GM12878 (cell line): ENCODE measurements at regions not wholly inside any gene's neighbourhood (a gene's known extent, or its start where the extent isn't known, plus 50 kb on each side); places are given as distances from the start of the nearest gene placed in this dataset.

ENCODE experiments used
- ATAC-seq: fragments of 200-7000 bp; cut with Tn5 transposase; 3 replicates; pipeline ENCODE4 v1.9.1; 2020; ENCODE audit warnings: mild to moderate bottlenecking, moderate library complexity
- BruUV-seq: library from RNA; stranded (reverse); fragments of 400-500 nt; replicated peaks from 2 replicates; lab custom pipeline; 2021; lab: Mats Ljungman, UMichigan
- CTCF ChIA-PET: fragments of 300-600 bp; sonication (Branson Sonifier 250); formaldehyde crosslinking; extraction: SDS; loops from one replicate; lab custom pipeline; 2021; ENCODE audit warnings: inconsistent platforms; lab: Yijun Ruan, JAX
- POLR2A ChIA-PET: fragments of 350-600 bp; formaldehyde crosslinking; extraction: SDS; loops from one replicate; lab custom pipeline; 2021; ENCODE audit warnings: inconsistent platforms; lab: Charles Lee
- RAD21 ChIA-PET: fragments of 300-600 bp; sonication (Branson Sonifier 250); formaldehyde crosslinking; loops from one replicate; lab custom pipeline; 2023; ENCODE audit warnings: antibody characterized with exemption; ENCODE audit not compliant: unreplicated experiment; lab: Charles Lee
- SMC1A ChIA-PET: fragments of 300-600 bp; sonication (Branson Sonifier 250); formaldehyde crosslinking; loops from one replicate; lab custom pipeline; 2023; ENCODE audit not compliant: unreplicated experiment, uncharacterized antibody; lab: Charles Lee
- DNase-seq: peaks from one replicate; pipeline ENCODE4 v3.0.0-alpha.2; 2011; ENCODE audit warnings: low read depth, low spot score
- FAIRE-seq: peaks from 3 replicates; lab custom pipeline; 2011; peaks lifted over from hg19 to GRCh38; lab: Jason Lieb, UNC
- H2AFZ ChIP-seq: 2 replicates; pipeline ENCODE4 v1.6.0; 2011; ENCODE audit warnings: low read depth, low read length, control low read depth; ENCODE audit not compliant: control insufficient read depth
- H3K27ac ChIP-seq: 2 replicates; pipeline ENCODE4 v1.5.1; 2011; ENCODE audit warnings: control low read depth; ENCODE audit not compliant: control insufficient read depth, insufficient read depth
- H3K27me3 ChIP-seq, 2 experiments: replicated peaks in 1 of 2; 2 replicates each; pipeline versions ENCODE4 v1.6.0 to v1.6.1; 2011; ENCODE audit warnings: low read length in 1 of 2; ENCODE audit not compliant: control insufficient read depth in 2 of 2, insufficient read depth in 2 of 2
- H3K36me3 ChIP-seq, 2 experiments: 2 replicates each; pipeline ENCODE4 v1.5.1; 2011; ENCODE audit warnings: low read length in 1 of 2; ENCODE audit not compliant: control insufficient read depth in 2 of 2, insufficient read depth in 2 of 2
- H3K4me1 ChIP-seq: 2 replicates; pipeline ENCODE4 v1.6.1; 2011; ENCODE audit warnings: mild to moderate bottlenecking, low read length, moderate library complexity, mixed read lengths; ENCODE audit not compliant: control insufficient read depth, insufficient read depth
- H3K4me2 ChIP-seq: 2 replicates; pipeline ENCODE4 v1.6.0; 2011; ENCODE audit warnings: control low read depth; ENCODE audit not compliant: control insufficient read depth, insufficient read depth
- H3K4me3 ChIP-seq: fragments of 200-600 bp; sonication (generic); 2 replicates; pipeline ENCODE4 v1.5.1; 2016
- H3K79me2 ChIP-seq: 2 replicates; pipeline ENCODE4 v1.6.0; 2011; ENCODE audit warnings: low read length; ENCODE audit not compliant: control insufficient read depth, insufficient read depth
- H3K9ac ChIP-seq: 2 replicates; pipeline ENCODE4 v1.8.0; 2011; ENCODE audit warnings: low read length, control low read depth, mixed read lengths; ENCODE audit not compliant: control insufficient read depth, insufficient read depth
- H3K9me3 ChIP-seq: replicated peaks from 3 replicates; pipeline ENCODE4 v1.5.1; 2011; ENCODE audit warnings: mild to moderate bottlenecking, low read length; ENCODE audit not compliant: control insufficient read depth, insufficient read depth
- H4K20me1 ChIP-seq: 2 replicates; pipeline ENCODE4 v1.6.0; 2011; ENCODE audit not compliant: control insufficient read depth, insufficient read depth
- BACH1 ChIP-seq: fragments of 450-650 bp; IDR thresholded peaks from 2 replicates; pipeline ENCODE4 v1.6.1; 2017; ENCODE audit warnings: mild to moderate bottlenecking, borderline replicate concordance
- CBFB ChIP-seq: IDR thresholded peaks from 2 replicates; pipeline ENCODE4 v1.6.1; 2016; ENCODE audit warnings: antibody characterized with exemption, low read depth
- CBX3 ChIP-seq: fragments of 200-600 bp; sonication (generic); IDR thresholded peaks from 2 replicates; pipeline ENCODE4 v1.6.1; 2016; ENCODE audit warnings: low read depth, borderline replicate concordance
- CEBPB ChIP-seq, 2 experiments: fragments of 150-350 bp in 1 of 2; IDR thresholded peaks; 2 replicates each; pipeline ENCODE4 v1.6.1; 2012 to 2014; ENCODE audit warnings: low read depth in 2 of 2, low read length in 2 of 2, borderline replicate concordance in 1 of 2, inconsistent platforms in 1 of 2
- CHD4 ChIP-seq: fragments of 200-600 bp; sonication (generic); IDR thresholded peaks from 2 replicates; pipeline ENCODE4 v1.6.1; 2016; ENCODE audit warnings: mild to moderate bottlenecking
- FOS ChIP-seq: IDR thresholded peaks from 3 replicates; pipeline ENCODE4 v1.6.1; 2011; ENCODE audit warnings: borderline replicate concordance; ENCODE audit not compliant: insufficient read length; ENCODE audit errors: extremely low read depth
- FOXK2 ChIP-seq: fragments of 450-650 bp; IDR thresholded peaks from 2 replicates; pipeline ENCODE4 v1.6.1; 2017; ENCODE audit warnings: mild to moderate bottlenecking, moderate library complexity
- FOXM1 ChIP-seq: IDR thresholded peaks from 2 replicates; pipeline ENCODE4 v1.6.1; 2012; ENCODE audit warnings: low read depth, mild to moderate bottlenecking, inconsistent platforms, low read length, moderate library complexity
- IRF3 ChIP-seq: fragments of 450-650 bp; IDR thresholded peaks from 2 replicates; pipeline ENCODE4 v1.6.1; 2014; ENCODE audit warnings: mild to moderate bottlenecking
- MTA2 ChIP-seq: fragments of 450-650 bp; IDR thresholded peaks from 2 replicates; pipeline ENCODE4 v1.6.1; 2016; ENCODE audit warnings: low read depth, mild to moderate bottlenecking, moderate library complexity
- PBX3 ChIP-seq: IDR thresholded peaks from 2 replicates; pipeline ENCODE4 v1.6.1; 2011; ENCODE audit warnings: mild to moderate bottlenecking, low read depth, low read length, moderate library complexity; ENCODE audit not compliant: insufficient replicate concordance
- RFX5 ChIP-seq: IDR thresholded peaks from 2 replicates; pipeline ENCODE4 v1.6.1; 2011; ENCODE audit warnings: low read depth, low read length, improper control_type of control experiment
- RUNX3 ChIP-seq: IDR thresholded peaks from 2 replicates; pipeline ENCODE4 v1.6.1; 2012; ENCODE audit warnings: low read length, inconsistent platforms
- TCF3 ChIP-seq: IDR thresholded peaks from 2 replicates; pipeline ENCODE4 v1.6.1; 2012; ENCODE audit warnings: low read depth, mild to moderate bottlenecking, low read length, borderline replicate concordance; ENCODE audit not compliant: insufficient read depth
- ZBED1 ChIP-seq: IDR thresholded peaks from 2 replicates; pipeline ENCODE4 v1.6.1; 2016; ENCODE audit warnings: borderline replicate concordance
- ZBTB40 ChIP-seq: fragments of 450-650 bp; IDR thresholded peaks from 2 replicates; pipeline ENCODE4 v1.6.1; 2016; ENCODE audit warnings: mild to moderate bottlenecking, moderate library complexity, borderline replicate concordance
- ZNF622 ChIP-seq: fragments of 450-650 bp; IDR thresholded peaks from 2 replicates; pipeline ENCODE4 v1.6.1; 2017; ENCODE audit warnings: mild to moderate bottlenecking, inconsistent platforms
- WGBS: methylation state at CpG from one replicate; pipeline ENCODE4 v1.1.6; 2016; ENCODE audit warnings: low lambda C conversion rate; ENCODE audit not compliant: insufficient replicate concordance, insufficient coverage; ENCODE audit errors: missing lambda C conversion rate; 5-methylcytosine and 5-hydroxymethylcytosine counted together
- in situ Hi-C: fragments of 300-500 bp; cut with MboI; formaldehyde crosslinking; loops from 9 replicates; pipeline ENCODE4 v1.14.3; 2018; ENCODE audit warnings: mixed read lengths
- intact Hi-C: fragments of 100-400 bp; cut with micrococcal nuclease; formaldehyde crosslinking; loops from one replicate; pipeline ENCODE4 v1.14.2; 2022; ENCODE audit not compliant: unreplicated experiment
- TF ChIP-seq, protein P1 (sequence below): fragments of 450-650 bp; IDR thresholded peaks from 2 replicates; pipeline ENCODE4 v1.6.1; 2016; ENCODE audit warnings: mild to moderate bottlenecking

- DNase-seq (no peak), FAIRE-seq (no peak), ATAC-seq (peak; percentile 51)
- no peaks in the 10 kb centered on the region for H3K27me3 ChIP-seq
- ChIA-PET RAD21 (interaction anchor here (1.0 to 1.4 kb wide), 2 partner anchors 9 to 255 kb away, joined by 3 to 9 read pairs; no protein-coding TSS in a partner anchor), POLR2A (no interaction called here), SMC1A (interaction anchor here (0.7 to 1.8 kb wide), 3 partner anchors 11 to 256 kb away, joined by 3 to 9 read pairs (median 3); no protein-coding TSS in a partner anchor), CTCF (interaction anchor here (0.7 to 3.3 kb wide), 2 partner anchors 14 to 254 kb away, joined by 3 to 15 read pairs; no protein-coding TSS in a partner anchor)
- no peaks in the 10 kb centered on the region for H3K4me1 ChIP-seq
- in situ Hi-C loops (no loop called here), intact Hi-C loops (loop anchor here (5.0 kb wide), 1 partner anchor 108 kb away; no protein-coding TSS in a partner anchor)
- BruUV-seq = no TSS peak
- no peak overlapping the region for H3K4me2 ChIP-seq
- H3K27ac ChIP-seq = no peak overlapping the region
- H4K20me1 ChIP-seq = no peaks in the 10 kb centered on the region
- H3K4me3 ChIP-seq = no peak overlapping the region
- H2AFZ ChIP-seq = no peak overlapping the region
- H3K9ac ChIP-seq = no peak overlapping the region
- H3K79me2 ChIP-seq = no peaks in the 10 kb centered on the region
- H3K36me3 ChIP-seq = no peaks in the 10 kb centered on the region
- no peaks in the 10 kb centered on the region for H3K9me3 ChIP-seq
- 58% methylated on average over 3 of the region's 3 CpGs for WGBS
- TF ChIP-seq CBX3 (no peak), TCF3 (no peak), ZBTB40 (no peak), RUNX3 (no peak), CEBPB (IDR thresholded peaks at IDR 0.05; ENCODE audit: borderline replicate concordance in 1 of 2, low read depth in 2 of 2, low read length in 2 of 2) (no peak), CBFB (no peak), ZBED1 (no peak), FOXM1 (no peak), FOS (no peak), MTA2 (no peak), FOXK2 (no peak), IRF3 (no peak), BACH1 (no peak), RFX5 (no peak), ZNF622 (no peak), CHD4 (no peak), PBX3 (no peak)
- TF ChIP-seq, protein P1, sequence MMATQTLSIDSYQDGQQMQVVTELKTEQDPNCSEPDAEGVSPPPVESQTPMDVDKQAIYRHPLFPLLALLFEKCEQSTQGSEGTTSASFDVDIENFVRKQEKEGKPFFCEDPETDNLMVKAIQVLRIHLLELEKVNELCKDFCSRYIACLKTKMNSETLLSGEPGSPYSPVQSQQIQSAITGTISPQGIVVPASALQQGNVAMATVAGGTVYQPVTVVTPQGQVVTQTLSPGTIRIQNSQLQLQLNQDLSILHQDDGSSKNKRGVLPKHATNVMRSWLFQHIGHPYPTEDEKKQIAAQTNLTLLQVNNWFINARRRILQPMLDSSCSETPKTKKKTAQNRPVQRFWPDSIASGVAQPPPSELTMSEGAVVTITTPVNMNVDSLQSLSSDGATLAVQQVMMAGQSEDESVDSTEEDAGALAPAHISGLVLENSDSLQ = no peak
Measured at GRCh38 chr1:100613817-100614559, 76.0 kb downstream of the GPR88 start.
